Right lobe of liver (tissue), 4 donors: ENCODE measurements at regions not wholly inside any gene's neighbourhood (a gene's known extent, or its start where the extent isn't known, plus 50 kb on each side); places are given as distances from the start of the nearest gene placed in this dataset.

Experiments used
- POLR2A ChIP-seq: fragments of 450-650 bp; IDR thresholded peaks from one replicate; pipeline ENCODE4 v1.6.1; 2017; ENCODE audit warnings: antibody characterized with exemption, mild to moderate bottlenecking
- TF ChIP-seq, protein P1 (sequence below), 4 donors: fragments of 200-600 bp in 3 of 4; fragments of 450-650 bp in 1 of 4; IDR thresholded peaks; one replicate each; pipeline versions ENCODE4 v1.5.1 to v1.8.0; 2016 to 2022; ENCODE audit warnings: antibody characterized with exemption in 4 of 4, mild to moderate bottlenecking in 2 of 4
- donor health status: DM: no; HTN: no; CAD: no.
- donor health status: DM: no; HTN: no; CAD: no.
- donor health status: DM: no; HTN: yes; CAD: no.

DNA sequence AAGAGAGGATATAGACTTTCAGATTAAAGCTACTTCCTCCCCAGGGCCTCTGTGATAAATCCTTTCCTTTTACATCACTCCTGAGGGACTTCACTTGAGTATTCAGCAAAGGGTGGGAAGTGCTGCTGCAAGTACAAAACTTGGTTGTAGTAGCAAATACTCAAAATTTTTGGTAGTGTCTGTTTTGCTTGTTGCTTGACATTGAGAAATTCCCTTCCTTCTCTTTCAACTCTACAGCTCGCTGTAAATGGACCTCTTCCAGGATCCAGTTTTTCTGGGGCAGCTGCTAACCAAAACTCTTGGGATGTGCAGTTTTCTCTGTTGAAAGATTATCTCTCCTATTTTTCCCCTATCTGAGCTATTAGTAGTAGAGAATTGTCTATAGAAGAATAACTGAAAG, 472.0 kb downstream of the CD109 start:
- no peak for TF ChIP-seq POLR2A
- TF ChIP-seq, protein P1, sequence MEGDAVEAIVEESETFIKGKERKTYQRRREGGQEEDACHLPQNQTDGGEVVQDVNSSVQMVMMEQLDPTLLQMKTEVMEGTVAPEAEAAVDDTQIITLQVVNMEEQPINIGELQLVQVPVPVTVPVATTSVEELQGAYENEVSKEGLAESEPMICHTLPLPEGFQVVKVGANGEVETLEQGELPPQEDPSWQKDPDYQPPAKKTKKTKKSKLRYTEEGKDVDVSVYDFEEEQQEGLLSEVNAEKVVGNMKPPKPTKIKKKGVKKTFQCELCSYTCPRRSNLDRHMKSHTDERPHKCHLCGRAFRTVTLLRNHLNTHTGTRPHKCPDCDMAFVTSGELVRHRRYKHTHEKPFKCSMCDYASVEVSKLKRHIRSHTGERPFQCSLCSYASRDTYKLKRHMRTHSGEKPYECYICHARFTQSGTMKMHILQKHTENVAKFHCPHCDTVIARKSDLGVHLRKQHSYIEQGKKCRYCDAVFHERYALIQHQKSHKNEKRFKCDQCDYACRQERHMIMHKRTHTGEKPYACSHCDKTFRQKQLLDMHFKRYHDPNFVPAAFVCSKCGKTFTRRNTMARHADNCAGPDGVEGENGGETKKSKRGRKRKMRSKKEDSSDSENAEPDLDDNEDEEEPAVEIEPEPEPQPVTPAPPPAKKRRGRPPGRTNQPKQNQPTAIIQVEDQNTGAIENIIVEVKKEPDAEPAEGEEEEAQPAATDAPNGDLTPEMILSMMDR (IDR thresholded peaks at IDR 0.05): no peak
